ENCODE measurements at regions not wholly inside any gene's neighbourhood (a gene's known extent, or its start where the extent isn't known, plus 50 kb on each side); places are given as distances from the start of the nearest gene placed in this dataset.

GRCh38 chr1:88537787-88538186 lies 146.3 kb upstream of the PKN2 start:
- H3K9me3 Mint-ChIP-seq: no peaks in the 10 kb centered on the region
- H3K27ac Mint-ChIP-seq: no peak overlapping the region

GRCh38 chr1:88538222-88538899 lies 145.7 kb upstream of the PKN2 start:
- TF ChIP-seq CTCF (IDR thresholded peaks at IDR 0.05): no peak
- H3K27ac Mint-ChIP-seq: no peak overlapping the region

More at GRCh38 chr1:88537787-88538186, 146.3 kb upstream of the PKN2 start:
- no peaks in the 10 kb centered on the region for H3K36me3 Mint-ChIP-seq (ENCODE audit: low read depth)
- H3K27me3 Mint-ChIP-seq (ENCODE audit: low read depth, poor library complexity): no peaks in the 10 kb centered on the region
- peaks cover 9% of the 10 kb centered on the region for H3K4me1 Mint-ChIP-seq
- no peak for DNase-seq
- no peak for TF ChIP-seq CTCF (IDR thresholded peaks at IDR 0.05)
- H3K4me3 Mint-ChIP-seq: no peak overlapping the region

GRCh38 chr1:88540255-88540654 lies 143.8 kb upstream of the PKN2 start:
- H3K9me3 Mint-ChIP-seq: no peaks in the 10 kb centered on the region
- TF ChIP-seq CTCF (IDR thresholded peaks at IDR 0.05): no peak
- no peaks in the 10 kb centered on the region for H3K36me3 Mint-ChIP-seq (ENCODE audit: low read depth)
- H3K4me3 Mint-ChIP-seq: no peak overlapping the region
- DNase-seq: no peak
- no peak overlapping the region for H3K27ac Mint-ChIP-seq
- no peaks in the 10 kb centered on the region for H3K4me1 Mint-ChIP-seq
- no peaks in the 10 kb centered on the region for H3K27me3 Mint-ChIP-seq (ENCODE audit: low read depth, poor library complexity)

More at GRCh38 chr1:88538222-88538899, 145.7 kb upstream of the PKN2 start:
- no peak for DNase-seq
- Mint-ChIP-seq H3K4me1 (peaks cover 9% of the 10 kb centered on the region), H3K9me3 (no peaks in the 10 kb centered on the region), H3K27me3 (ENCODE audit: low read depth, poor library complexity) (no peaks in the 10 kb centered on the region), H3K4me3 (no peak overlapping the region), H3K36me3 (ENCODE audit: low read depth) (no peaks in the 10 kb centered on the region)

GRCh38 chr1:88541596-88541995 lies 142.5 kb upstream of the PKN2 start:
- no peaks in the 10 kb centered on the region for H3K9me3 Mint-ChIP-seq
- H3K4me1 Mint-ChIP-seq: no peaks in the 10 kb centered on the region
- DNase-seq: no peak
- H3K27me3 Mint-ChIP-seq (ENCODE audit: low read depth, poor library complexity): no peaks in the 10 kb centered on the region
- no peak overlapping the region for H3K4me3 Mint-ChIP-seq
- no peaks in the 10 kb centered on the region for H3K36me3 Mint-ChIP-seq (ENCODE audit: low read depth)
- TF ChIP-seq CTCF (IDR thresholded peaks at IDR 0.05): no peak
- H3K27ac Mint-ChIP-seq: no peak overlapping the region

- no peaks in the 10 kb centered on the region for H3K36me3 Mint-ChIP-seq (ENCODE audit: low read depth)
- no peak for DNase-seq
- no peaks in the 10 kb centered on the region for H3K4me1 Mint-ChIP-seq
- no peak for TF ChIP-seq CTCF (IDR thresholded peaks at IDR 0.05)
- H3K27me3 Mint-ChIP-seq (ENCODE audit: low read depth, poor library complexity): no peaks in the 10 kb centered on the region
- H3K27ac Mint-ChIP-seq: no peak overlapping the region
- no peak overlapping the region for H3K4me3 Mint-ChIP-seq
- no peaks in the 10 kb centered on the region for H3K9me3 Mint-ChIP-seq
These were observed 139.9 kb upstream of the PKN2 start for GRCh38 chr1:88544195-88544594.

GRCh38 chr1:88549536-88549935 lies 134.5 kb upstream of the PKN2 start:
- no peak for DNase-seq
- Mint-ChIP-seq H3K4me3 (no peak overlapping the region), H3K9me3 (no peaks in the 10 kb centered on the region), H3K27ac (no peak overlapping the region), H3K27me3 (ENCODE audit: low read depth, poor library complexity) (peaks cover 4% of the 10 kb centered on the region), H3K36me3 (ENCODE audit: low read depth) (no peaks in the 10 kb centered on the region), H3K4me1 (peaks cover 19% of the 10 kb centered on the region)
- TF ChIP-seq CTCF (IDR thresholded peaks at IDR 0.05): peak; percentile 35
